Neural cell (in vitro differentiated cells): ENCODE measurements at regions not wholly inside any gene's neighbourhood (a gene's known extent, or its start where the extent isn't known, plus 50 kb on each side); places are given as distances from the start of the nearest gene placed in this dataset.

Source experiments
- EZH2 ChIP-seq: fragments of 200-600, 300-800 bp; shearing (Covaris generic), sonication (generic); IDR thresholded peaks from 2 replicates; pipeline ENCODE4 v1.6.1; 2014; ENCODE audit warnings: antibody characterized with exemption, low read length, borderline replicate concordance, mild to moderate bottlenecking; ENCODE audit not compliant: insufficient read depth, poor library complexity, severe bottlenecking
- POLR2AphosphoS5 ChIP-seq: IDR thresholded peaks from 2 replicates; pipeline ENCODE4 v1.6.1; 2012
- TF ChIP-seq, protein P1 (sequence below): fragments of 450-650 bp; IDR thresholded peaks from 2 replicates; pipeline ENCODE4 v1.5.1; 2014; ENCODE audit warnings: antibody characterized with exemption, mild to moderate bottlenecking, moderate library complexity; ENCODE audit not compliant: poor library complexity, severe bottlenecking

- TF ChIP-seq, protein P1, sequence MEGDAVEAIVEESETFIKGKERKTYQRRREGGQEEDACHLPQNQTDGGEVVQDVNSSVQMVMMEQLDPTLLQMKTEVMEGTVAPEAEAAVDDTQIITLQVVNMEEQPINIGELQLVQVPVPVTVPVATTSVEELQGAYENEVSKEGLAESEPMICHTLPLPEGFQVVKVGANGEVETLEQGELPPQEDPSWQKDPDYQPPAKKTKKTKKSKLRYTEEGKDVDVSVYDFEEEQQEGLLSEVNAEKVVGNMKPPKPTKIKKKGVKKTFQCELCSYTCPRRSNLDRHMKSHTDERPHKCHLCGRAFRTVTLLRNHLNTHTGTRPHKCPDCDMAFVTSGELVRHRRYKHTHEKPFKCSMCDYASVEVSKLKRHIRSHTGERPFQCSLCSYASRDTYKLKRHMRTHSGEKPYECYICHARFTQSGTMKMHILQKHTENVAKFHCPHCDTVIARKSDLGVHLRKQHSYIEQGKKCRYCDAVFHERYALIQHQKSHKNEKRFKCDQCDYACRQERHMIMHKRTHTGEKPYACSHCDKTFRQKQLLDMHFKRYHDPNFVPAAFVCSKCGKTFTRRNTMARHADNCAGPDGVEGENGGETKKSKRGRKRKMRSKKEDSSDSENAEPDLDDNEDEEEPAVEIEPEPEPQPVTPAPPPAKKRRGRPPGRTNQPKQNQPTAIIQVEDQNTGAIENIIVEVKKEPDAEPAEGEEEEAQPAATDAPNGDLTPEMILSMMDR = no peak
- TF ChIP-seq EZH2 (no peak), POLR2AphosphoS5 (no peak)
Observed at GRCh38 chr21:17257784-17258183, 255.1 kb upstream of the CXADR start.
